Left hindlimb (tissue), 1 donor: ENCODE measurements at regions not wholly inside any gene's neighbourhood (a gene's known extent, or its start where the extent isn't known, plus 50 kb on each side); places are given as distances from the start of the nearest gene placed in this dataset.

ENCODE experiments used
- DNase-seq: peaks from one replicate; pipeline ENCODE4 v3.0.0-alpha.2; 2018

DNA sequence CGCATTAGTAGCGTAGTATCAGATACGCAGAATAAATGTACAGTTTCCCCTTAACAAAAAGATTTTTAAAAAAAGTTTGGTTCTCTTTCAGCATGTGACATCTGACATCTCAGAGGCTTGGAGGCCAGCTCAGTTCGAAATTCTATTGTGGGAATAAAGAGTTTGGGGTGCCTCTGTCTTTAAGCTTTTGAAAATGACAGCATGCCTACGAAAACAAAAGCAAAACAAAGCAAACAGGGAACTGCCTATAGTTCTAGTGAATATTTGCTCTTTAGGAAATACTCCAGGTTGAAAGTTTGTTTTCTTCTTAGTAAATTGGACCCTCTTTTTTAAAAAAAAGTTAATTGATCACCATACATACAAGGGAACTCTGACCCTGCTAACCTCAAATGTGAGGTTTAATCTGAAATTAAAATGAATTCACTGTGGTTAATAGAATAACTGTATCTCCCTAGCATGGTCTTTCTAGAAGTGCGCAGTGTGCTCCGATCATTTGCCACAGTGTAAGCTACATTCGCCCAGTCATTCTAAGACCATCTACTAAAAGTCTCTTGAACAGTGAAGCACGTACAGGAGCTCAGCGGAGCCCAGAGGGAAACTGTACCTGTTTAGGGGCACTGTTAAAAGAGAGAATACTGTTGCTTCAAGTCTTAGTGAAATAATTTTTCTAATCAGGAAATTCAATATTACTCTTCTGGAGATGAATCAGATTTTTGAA, 347.0 kb upstream of the CDH2 start:
- DNase-seq, result no peak

DNA sequence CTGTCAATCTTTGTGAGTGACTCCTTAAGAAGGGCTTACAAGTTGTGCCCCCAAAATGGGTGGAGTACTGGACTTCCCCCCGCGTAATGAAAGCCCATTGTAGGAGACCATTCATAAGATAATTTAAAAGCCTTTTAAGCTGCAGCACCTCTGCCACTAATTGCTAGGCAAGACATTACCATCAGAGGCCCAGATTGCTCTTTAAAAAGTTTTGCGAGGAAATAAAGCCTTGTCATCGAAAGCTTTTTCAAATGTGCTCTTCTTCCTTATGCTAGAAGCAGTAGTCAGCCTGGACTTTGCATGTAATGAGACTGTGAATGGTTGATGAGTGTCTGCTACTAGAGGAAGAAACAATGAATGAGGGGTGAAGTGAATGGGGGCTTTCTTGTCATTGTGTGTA, 345.3 kb upstream of the CDH2 start:
- DNase-seq, result no peak

DNA sequence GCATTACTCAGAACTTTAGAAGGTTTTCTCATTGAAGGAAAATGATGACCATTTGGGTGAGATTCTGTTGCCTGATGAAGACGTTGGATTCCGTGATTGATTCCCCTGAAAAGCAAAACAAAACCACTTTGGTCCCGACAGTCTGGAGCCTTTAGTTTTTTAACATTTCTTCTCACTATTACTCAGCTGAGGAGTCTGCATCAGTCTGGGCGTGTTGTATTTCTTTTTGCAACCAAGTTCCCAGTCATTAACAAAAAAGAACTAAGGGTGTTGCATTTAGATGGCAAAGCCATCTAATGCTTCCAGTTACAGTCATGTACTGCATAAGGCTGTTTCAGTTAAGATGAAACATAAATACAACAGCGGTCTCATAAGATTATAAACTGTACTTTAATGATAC, 343.1 kb upstream of the CDH2 start:
- no peak for DNase-seq

DNA sequence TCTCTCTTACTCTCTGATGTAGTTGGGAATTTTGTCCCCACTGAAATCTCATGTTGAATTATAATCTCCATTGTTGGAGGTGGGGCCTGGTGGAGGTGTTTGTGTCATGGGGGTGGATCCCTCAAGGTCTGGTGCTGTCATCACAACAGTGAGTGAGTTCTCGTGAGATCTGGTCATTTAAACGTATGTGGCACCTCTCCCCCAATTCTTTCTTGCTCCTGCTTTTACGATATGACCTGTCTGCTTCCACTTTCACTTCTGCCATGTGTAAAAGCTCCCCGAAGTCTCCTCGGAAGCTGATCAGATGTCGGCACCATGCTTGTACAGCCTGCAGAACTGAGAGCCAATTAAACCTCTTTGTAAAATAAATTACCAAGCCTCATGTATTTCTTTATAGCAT, 337.8 kb upstream of the CDH2 start:
- DNase-seq, result no peak

DNA sequence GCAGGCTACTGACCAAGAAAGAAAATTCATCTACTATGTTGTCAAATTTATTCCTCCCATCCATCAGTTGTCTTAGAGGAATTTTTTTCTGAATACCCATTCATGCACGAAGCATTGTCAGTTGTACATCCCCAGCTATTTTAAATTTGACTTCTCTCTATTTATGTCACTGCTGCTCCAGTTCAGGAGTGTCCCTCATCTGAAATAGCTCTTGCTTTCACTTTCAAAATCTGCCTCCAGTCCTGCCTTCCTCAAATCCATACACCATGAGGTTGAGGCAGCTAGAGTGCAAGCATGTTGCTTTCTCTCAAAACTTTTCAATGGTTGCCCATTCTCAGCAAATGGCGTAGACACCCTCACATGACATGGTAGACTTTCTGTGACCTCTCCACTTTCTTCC, 335.4 kb upstream of the CDH2 start:
- DNase-seq, result no peak

DNA sequence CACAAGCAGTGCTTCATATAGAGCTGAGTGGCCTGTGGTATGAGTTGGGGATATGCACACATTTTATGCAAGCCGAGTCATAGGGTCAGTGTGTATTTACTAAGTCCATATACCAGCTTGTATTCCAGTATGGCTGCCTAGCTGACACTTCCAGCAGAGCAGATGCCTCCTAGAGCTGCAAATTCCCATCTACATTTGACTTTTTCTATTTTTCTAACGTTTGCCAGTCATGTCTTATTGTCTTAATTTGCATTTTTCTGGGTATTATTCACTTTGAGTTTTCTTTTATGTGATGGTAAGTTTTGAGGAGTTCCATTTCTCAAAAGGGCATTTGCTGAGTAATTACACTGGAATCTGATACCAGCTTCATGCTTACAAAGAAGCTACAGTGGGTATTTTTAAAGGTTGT, 334.5 kb upstream of the CDH2 start:
- DNase-seq, result no peak

DNA sequence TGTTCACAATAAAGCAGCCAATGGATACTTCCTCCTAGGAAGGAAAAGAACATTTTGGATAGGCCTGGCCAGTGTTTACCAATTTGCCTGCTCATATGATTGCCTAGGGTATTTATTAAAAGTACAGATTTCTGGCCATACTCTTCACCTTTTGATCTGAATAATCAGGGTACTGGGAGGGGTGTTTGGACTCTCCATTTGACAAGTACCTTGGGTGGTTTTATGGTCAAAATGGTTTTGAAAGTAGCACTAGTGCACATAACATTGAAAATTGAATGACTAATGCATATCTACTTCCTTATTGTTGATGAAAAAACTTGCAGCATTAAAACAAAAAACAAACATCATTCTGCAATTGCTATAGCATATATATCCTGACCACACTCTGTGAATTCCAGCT, 333.3 kb upstream of the CDH2 start:
- DNase-seq, result no peak

DNA sequence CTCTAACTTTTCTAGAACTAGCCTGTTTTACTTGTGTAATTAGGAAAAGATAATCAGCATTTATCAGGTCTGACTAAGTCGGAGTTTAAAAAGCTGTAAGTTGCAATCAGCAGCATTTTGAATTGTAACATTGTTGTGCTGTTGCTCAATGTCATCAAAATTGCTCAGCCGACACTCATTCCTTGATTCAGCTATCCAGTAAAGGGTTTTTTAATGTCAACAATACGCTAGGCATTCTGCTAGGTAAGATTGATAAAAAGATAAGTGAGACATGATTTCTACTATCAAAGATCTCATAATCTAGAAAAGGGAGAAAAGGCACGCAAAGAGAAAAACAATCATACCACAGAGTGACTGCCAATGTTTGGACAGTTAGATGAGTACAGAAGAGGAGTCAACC, 327.1 kb upstream of the CDH2 start:
- no peak for DNase-seq

DNA sequence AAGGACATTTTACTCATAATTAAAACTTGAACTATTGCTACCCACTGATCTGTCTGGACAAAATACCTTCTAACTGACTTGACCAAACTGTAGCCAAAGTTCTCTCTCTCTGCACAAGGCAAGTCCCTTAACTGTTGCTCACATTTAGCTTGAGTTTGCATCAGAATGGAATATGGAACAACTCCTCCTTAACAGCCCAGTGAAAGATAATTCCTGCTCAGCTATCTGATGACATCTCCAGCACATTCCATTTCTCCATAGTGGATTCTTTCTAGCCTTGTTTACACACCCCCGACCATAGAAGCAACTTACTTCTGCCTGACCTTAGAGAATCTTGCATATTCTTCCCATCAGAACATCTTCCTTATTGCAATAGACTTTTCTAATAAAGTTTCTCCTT, 317.2 kb upstream of the CDH2 start:
- DNase-seq, result no peak

DNA sequence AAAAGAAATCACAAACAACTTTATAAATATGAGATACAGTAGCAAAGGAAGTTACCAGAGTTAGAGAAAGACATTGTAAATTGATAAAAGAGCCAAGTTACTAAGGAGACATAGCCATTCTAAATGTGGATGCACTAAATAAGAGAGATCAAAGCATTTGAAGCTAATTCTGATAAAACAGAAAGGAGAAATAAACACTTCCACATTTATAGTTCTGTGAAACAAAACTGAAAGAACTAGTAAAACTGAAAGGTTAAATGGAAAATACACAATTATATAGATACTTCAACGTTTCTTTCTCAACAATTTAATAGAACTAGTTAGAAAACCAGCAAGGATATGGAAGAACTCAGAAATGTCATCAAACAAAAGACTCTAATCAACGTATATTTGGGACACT, 309.0 kb upstream of the CDH2 start:
- no peak for DNase-seq

DNA sequence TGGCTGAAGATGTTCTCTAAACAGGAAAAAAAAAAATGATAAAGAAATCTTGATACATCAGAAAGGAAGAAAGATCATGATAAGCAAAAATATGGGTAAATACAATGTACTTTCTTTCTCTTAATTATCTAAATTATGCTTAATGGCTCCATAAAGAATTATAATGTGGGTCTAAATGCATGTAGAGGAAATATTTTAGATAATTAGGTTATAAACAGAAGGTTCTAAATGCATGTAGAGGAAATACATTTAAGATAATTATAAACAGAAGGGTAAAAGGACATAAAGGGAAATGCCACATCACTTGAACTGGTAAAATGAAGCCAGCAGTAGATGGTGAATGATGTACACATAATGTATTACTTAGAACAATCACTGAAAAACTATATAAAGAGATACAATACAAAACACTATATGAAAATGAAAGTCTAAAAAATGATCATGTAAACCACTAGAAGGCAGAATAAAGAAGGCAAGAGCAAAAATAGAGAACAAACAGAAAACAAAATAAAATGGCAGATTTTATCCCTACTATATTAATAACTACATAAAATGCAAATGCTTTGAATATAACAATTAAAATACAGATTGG, 308.4 kb upstream of the CDH2 start:
- DNase-seq, result no peak

DNA sequence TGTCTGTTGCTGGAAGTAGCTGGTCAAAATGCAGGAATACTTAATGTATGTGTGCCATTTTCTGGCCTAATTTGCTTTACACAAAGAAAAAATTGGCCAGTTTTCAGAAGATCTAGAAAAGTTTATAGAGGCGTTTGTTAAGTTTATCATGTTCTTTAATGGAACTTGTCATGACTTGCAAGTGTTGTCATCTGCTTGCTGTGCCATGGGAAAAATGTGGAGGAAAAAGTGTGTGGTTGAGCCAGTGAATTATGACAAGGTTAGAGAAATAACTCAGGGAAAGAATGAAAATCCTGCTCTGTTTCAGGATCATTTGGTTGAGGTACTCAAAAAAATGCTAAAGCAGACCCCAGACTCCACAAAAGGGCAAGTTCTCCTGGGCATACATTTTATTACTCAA, 301.6 kb upstream of the CDH2 start:
- no peak for DNase-seq

DNA sequence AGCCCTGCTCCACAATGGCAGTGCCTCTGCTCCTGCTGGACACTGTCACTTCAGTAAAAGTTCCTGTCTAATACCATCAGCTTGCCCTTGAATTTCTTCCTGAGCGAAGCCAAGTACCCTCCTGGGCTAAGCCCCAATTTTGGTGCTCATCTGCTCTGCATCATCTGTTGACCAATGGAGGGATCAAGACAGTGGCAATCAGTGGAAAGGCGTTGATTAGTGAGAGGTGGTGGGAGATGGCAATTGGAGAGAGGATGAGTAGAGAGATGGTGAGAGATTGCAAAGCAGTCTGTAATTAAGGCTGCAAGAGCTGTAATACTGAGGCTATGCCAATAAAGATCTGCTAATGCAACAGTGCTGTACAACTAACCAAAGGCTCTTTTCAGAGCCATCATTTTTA, 299.4 kb upstream of the CDH2 start:
- DNase-seq, result no peak

DNA sequence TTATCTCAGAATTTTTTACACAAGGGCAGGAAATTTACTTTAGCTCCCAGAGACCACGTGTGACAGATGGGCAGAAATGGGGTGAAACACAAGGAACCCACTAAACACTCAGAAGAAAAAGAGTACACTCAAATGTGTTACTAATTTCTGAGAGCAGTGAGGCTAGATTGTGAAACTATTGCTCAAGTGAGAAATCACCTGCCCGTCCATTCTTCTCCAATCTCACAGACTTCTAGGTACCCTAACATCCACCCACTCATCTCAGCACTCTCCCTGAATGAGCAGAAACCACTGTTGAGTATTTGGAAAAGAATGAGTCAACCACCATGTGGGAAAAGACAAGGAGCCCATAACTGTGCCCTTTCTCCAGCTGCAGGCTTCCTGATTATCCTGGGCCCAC, 293.0 kb upstream of the CDH2 start:
- no peak for DNase-seq

DNA sequence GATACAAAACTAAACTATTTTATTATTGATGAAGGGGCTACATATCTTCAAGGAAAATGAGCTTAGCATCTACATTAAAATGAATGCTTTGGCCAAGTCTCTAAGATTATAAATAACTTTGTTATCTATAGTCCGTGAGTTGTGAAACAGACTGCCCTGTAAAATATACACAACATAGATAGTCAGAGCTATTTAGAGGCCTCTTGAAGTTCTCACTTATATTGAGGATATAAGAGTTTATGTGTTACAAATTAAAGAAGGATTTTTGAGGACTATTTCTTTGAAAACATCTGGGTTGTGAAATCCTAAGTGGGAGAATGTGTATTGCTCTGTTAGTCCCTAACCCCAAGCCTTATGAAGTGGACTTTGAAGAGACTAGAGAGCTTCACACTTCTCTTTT, 292.0 kb upstream of the CDH2 start:
- DNase-seq, result no peak

DNA sequence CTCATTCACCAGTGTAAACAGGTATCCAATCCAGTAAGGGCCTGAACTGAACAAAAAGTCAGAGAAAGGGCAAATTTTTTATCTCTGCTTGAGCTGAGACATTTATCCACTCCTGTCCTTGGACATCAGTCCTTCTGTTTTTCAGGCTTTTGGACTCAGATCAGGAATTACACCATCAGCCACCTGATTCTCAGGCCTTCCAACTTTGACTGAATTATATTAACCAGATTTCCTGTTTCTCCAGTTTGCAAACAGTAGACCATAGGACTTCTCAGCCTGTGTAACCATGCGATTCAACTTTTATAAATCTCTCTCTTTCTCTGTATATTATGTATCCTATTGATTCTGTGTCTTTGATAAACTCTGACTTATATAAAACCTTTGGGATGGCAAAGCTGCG, 289.3 kb upstream of the CDH2 start:
- DNase-seq, result no peak

DNA sequence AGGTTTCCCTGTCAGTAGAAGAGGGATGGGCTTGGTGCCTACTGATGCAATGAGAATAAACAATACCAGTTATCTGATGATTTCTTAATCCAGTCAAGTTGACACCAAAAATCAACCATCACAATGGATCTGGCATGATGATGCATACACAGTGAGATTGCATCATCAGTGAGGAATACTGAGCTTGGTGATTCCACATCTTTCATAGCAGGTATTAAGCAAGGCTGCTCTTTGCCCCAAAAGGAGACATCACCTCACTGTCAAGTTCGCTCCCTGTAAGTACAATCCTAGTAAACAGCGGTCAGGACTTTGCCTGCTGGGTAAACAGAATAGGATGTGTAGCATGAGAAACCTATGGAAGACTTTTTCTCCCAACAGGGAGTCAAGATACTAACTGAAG, 282.7 kb upstream of the CDH2 start:
- no peak for DNase-seq

DNA sequence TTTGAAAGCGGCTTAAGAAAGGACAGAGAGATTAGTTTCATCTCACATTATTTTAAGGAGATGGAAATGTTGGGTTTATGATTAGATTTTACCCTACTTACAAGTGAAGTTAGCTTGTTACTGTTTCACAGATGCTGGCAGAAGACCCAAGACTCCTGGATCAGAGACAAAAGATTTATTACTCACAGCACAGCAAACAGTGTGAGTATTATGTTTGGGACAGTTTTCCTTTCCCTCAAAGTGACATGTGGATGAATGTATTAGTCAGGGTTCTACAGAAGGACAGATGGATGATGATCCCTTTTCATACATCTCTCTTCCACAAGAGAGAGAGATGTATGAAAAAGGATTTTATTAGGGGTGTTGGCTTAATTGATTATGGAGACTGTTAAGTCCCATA, 281.8 kb upstream of the CDH2 start:
- DNase-seq, result no peak

DNA sequence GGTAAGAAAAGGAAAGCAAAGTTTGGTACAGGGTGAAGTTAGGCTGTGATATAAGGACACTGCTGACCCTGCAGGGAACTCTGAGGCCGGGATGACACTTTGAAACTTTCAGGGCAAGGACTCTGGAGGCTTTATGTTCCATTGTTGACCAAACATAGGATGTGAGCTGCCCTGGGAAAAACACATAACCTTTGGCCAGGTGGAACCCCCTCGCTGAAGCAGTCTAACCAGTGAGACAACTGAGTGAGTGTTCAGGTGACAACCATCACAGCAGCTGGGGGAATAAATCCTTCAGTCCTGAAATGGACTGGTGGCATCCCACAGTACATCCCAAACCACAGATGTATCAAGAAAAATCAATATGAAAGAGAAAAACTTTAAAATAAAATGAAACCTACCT, 280.9 kb upstream of the CDH2 start:
- no peak for DNase-seq

DNA sequence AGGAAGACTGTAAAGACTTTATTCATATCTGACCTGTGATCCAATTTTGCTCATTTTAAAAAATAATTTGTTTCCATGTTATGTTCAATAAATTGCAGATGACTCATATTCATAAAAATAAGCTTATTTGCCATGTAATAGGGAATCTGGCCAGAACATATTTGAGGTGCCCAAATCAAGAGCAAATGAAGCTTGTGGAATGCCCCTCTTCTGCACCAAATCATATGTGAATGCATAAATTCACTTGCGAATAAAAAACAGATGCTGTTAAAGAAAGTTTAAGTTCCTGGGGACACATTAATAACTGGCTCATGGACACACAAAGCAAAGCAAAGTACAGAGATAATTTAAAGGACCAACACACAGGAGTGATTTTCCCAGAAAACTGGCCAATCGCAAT, 279.0 kb upstream of the CDH2 start:
- no peak for DNase-seq

DNA sequence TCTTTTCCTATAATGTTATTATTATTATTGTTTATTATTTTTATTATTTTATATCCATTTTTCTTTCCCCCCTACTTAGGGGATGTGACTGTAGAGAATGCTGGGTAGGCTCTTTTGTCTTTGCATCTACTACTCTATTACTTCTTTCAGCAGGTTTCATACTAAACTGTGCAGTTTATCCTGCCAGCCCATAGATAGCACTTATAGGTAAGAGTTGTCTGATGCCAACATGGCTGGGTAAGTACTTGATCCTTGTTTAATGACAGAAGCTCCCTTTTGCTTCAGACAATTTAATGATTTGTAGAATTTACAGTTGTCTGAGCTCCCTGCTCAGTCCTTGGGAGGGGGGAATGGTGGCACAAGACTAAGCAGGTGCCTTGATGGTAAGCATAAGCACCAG, 262.9 kb upstream of the CDH2 start:
- DNase-seq, result no peak

DNA sequence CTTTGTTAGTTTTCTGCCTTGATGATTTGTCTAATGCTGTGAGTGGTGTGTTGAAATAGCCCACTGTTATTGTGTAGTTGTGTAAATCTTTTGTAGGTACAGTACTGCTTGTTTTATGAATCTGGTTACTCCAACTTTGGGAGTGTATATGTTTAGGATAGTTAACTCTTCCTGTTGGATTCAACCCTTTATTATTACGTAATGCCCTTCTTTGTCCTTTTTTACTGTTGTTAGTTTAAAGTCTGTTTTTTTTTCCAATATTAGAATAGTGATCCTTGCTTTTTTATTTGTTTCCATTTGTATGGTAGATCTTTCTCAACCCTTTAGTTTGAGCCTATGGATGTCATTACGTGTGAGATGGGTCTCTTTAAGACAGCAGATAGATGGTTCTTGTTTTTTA, 261.5 kb upstream of the CDH2 start:
- no peak for DNase-seq

DNA sequence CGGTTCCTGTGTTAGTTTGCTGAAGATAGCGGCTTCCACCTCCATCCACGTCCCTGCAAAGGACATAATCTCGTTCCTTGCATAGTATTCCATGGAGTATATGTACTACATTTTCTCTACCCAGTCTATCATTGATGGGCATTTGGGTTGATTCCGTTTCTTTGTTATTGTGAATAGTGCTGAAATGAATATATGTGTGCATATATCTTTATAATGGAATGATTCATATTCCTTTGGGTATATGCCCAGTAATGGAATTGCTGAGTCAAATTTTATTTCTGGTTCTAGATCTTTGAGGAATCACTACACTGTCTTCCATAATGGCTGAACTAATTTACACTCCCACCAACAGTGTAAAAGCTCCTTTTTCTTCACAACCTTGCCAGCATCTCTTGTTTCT, 255.4 kb upstream of the CDH2 start:
- DNase-seq, result no peak

DNA sequence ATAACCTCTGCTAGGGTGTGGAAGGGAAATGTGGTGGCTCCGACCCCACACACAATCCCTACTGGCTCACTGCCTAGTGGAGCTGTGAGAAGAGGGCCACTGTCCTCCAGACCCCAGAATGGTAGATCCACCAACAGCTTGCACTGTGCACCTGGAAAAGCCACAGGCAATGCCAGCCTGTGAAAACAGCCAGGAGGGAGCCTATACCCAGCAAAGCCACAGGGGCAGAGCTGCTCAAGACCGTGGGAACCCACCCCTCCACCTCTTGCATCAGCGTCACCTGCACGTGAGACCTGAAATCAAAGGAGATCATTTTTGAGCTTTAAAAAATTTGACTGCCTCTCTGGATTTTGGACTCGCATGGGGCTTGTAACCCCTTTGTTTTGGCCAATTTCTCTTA, 249.0 kb upstream of the CDH2 start:
- DNase-seq, result no peak

DNA sequence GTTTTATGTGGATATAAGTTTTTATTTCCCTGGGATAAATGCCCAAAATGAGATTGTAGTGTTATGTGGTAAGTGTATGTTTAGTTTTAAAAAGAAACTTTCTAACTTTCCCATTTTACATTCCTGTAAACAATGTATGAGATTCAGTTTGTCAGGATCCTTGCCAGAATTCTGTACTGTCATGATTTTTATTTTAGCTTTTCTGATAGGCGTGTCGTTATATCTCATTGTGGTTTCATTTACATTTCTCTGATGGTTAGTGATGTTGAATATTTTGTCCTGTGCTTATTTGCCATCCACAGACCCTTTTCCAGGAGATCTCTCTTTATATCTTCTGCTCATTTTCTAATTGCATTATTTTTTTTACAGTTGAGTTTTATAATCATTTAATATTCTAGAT, 245.6 kb upstream of the CDH2 start:
- no peak for DNase-seq
